SK-N-MC (cell line): ENCODE measurements at regions not wholly inside any gene's neighbourhood (a gene's known extent, or its start where the extent isn't known, plus 50 kb on each side); places are given as distances from the start of the nearest gene placed in this dataset.

Source experiments
- EZH2 ChIP-seq: fragments of 200-600 bp; sonication (generic); IDR thresholded peaks from one replicate; pipeline ENCODE4 v1.6.1; 2017; ENCODE audit warnings: antibody characterized with exemption
- POLR2AphosphoS5 ChIP-seq: IDR thresholded peaks from 2 replicates; pipeline ENCODE4 v1.6.1; 2012; ENCODE audit warnings: mild to moderate bottlenecking, low read depth, low read length, borderline replicate concordance

GRCh38 chr2:123481406-123481805, 543.7 kb upstream of the CNTNAP5 start:
- TF ChIP-seq POLR2AphosphoS5 = no peak
- no peak for TF ChIP-seq EZH2
